ENCODE measurements at regions not wholly inside any gene's neighbourhood (a gene's known extent, or its start where the extent isn't known, plus 50 kb on each side); places are given as distances from the start of the nearest gene placed in this dataset.

GRCh38 chr3:139793408-139793807 is 115.6 kb upstream of the NMNAT3 start:
- Histone ChIP-seq H3K4me3 (no peak overlapping the region), H3K27me3 (no peaks in the 10 kb centered on the region), H3K36me3 (no peaks in the 10 kb centered on the region), H3K9me3 (no peaks in the 10 kb centered on the region), H3K27ac (no peak overlapping the region), H3K4me1 (no peaks in the 10 kb centered on the region)
- FAIRE-seq (no peak), ATAC-seq (no peak), DNase-seq (no peak)
- intact Hi-C loops (cut with DNase I) = no loop called here
- WGBS, 2 donors = 83 to 88% methylated on average over 3 of the region's 3 CpGs
- no peak for TF ChIP-seq CTCF (IDR thresholded peaks at IDR 0.05)

- no peak for TF ChIP-seq CTCF (IDR thresholded peaks at IDR 0.05)
- no peaks in the 10 kb centered on the region for H3K27me3 ChIP-seq
These were observed 102.8 kb upstream of the NMNAT3 start for GRCh38 chr3:139780593-139780992.

GRCh38 chr3:139778682-139779233 is 101.0 kb upstream of the NMNAT3 start:
- Histone ChIP-seq H3K36me3 (no peaks in the 10 kb centered on the region), H3K27ac (no peak overlapping the region), H3K4me3 (no peak overlapping the region), H3K9me3 (no peaks in the 10 kb centered on the region), H3K27me3 (no peaks in the 10 kb centered on the region), H3K4me1 (peaks cover 0 to 9% (median 0%) of the 10 kb centered on the region in 3 donors)
- DNase-seq (no peak), FAIRE-seq (no peak), ATAC-seq (no peak)
- WGBS, 2 donors = 73 to 79% methylated on average over 10 of the region's 10 CpGs
- TF ChIP-seq CTCF (IDR thresholded peaks at IDR 0.05) = no peak
- intact Hi-C loops (cut with DNase I) = no loop called here

More at GRCh38 chr3:139780593-139780992, 102.8 kb upstream of the NMNAT3 start:
- Histone ChIP-seq H3K36me3 (no peaks in the 10 kb centered on the region), H3K27ac (no peak overlapping the region), H3K4me1 (no peaks in the 10 kb centered on the region), H3K9me3 (no peaks in the 10 kb centered on the region), H3K4me3 (no peak overlapping the region)
- no peak for DNase-seq
- ATAC-seq = no peak
- 69 to 79% methylated on average over 1 of the region's 1 CpG for WGBS, 2 donors
- FAIRE-seq = no peak
- intact Hi-C loops (cut with DNase I) = no loop called here

- Histone ChIP-seq H3K4me3 (no peak overlapping the region), H3K9me3 (no peaks in the 10 kb centered on the region), H3K27me3 (no peaks in the 10 kb centered on the region), H3K4me1 (peaks cover 0 to 9% (median 0%) of the 10 kb centered on the region in 3 donors), H3K27ac (no peak overlapping the region), H3K36me3 (no peaks in the 10 kb centered on the region)
- intact Hi-C loops (cut with DNase I) = no loop called here
- peak in 3 of 4 donors; percentile 53 to 73 (median 56) for ATAC-seq
- 58 to 59% methylated on average over 7 of the region's 7 CpGs for WGBS, 2 donors
- TF ChIP-seq CTCF (IDR thresholded peaks at IDR 0.05) = no peak
- no peak for FAIRE-seq
- DNase-seq = peak in 3 of 6 donors; percentile 21 to 34 (median 28)
These were observed 97.0 kb upstream of the NMNAT3 start for GRCh38 chr3:139774560-139775302.
